GM06990 (cell line): ENCODE measurements at regions not wholly inside any gene's neighbourhood (a gene's known extent, or its start where the extent isn't known, plus 50 kb on each side); places are given as distances from the start of the nearest gene placed in this dataset.

ENCODE experiments used
- DNase-seq: peaks from one replicate; pipeline ENCODE4 v3.0.0-alpha.2; 2011; ENCODE audit not compliant: insufficient read length; ENCODE audit errors: extremely low read depth
- H3K27me3 ChIP-seq: replicated peaks from 2 replicates; pipeline ENCODE4 v1.6.0; 2011; ENCODE audit warnings: low read length; ENCODE audit not compliant: control insufficient read depth, insufficient read depth
- H3K36me3 ChIP-seq: 2 replicates; pipeline ENCODE4 v1.5.1; 2011; ENCODE audit warnings: low read length; ENCODE audit not compliant: control insufficient read depth, insufficient read depth
- H3K4me3 ChIP-seq: replicated peaks from 2 replicates; pipeline ENCODE4 v1.5.1; 2011; ENCODE audit warnings: low read depth, mild to moderate bottlenecking, control low read depth, low read length
- TF ChIP-seq, protein P1 (sequence below): IDR thresholded peaks from 2 replicates; pipeline ENCODE4 v1.5.1; 2011; ENCODE audit warnings: low read length, control low read depth, mild to moderate bottlenecking, inconsistent platforms; ENCODE audit not compliant: insufficient read depth, poor library complexity, severe bottlenecking

DNA sequence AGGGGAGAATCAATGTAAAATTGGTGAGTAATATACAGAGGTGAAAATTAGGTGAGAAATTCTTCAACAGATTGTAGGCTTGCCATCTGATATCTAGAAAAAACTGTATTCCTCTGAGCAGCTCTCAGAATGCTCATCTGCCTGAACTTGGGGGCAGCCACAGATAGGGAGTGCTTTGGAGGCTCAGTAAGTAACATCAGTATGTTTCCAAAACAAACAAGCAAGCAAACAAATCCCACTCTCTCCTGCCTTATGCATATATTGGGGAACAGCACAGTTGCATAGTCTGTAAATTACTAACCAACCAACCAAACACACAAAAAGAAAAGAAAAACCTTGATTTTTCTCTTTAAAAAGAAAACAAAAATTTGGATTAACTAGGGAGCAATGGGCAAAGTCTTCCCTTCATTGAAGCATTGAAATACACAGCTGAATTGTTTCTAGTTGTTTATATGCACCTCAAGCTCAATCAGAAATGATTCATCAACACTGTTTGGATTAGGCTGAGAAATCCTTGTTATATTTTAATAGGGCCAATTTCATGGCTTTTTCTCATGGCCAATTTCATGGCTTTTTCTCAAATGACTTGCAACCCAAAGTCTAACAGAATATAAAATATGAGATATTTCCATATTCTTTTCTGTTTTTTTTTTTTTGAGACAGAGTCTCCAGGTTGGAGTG is 50.1 kb upstream of the DEK start:
- TF ChIP-seq, protein P1, sequence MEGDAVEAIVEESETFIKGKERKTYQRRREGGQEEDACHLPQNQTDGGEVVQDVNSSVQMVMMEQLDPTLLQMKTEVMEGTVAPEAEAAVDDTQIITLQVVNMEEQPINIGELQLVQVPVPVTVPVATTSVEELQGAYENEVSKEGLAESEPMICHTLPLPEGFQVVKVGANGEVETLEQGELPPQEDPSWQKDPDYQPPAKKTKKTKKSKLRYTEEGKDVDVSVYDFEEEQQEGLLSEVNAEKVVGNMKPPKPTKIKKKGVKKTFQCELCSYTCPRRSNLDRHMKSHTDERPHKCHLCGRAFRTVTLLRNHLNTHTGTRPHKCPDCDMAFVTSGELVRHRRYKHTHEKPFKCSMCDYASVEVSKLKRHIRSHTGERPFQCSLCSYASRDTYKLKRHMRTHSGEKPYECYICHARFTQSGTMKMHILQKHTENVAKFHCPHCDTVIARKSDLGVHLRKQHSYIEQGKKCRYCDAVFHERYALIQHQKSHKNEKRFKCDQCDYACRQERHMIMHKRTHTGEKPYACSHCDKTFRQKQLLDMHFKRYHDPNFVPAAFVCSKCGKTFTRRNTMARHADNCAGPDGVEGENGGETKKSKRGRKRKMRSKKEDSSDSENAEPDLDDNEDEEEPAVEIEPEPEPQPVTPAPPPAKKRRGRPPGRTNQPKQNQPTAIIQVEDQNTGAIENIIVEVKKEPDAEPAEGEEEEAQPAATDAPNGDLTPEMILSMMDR: no peak
- Histone ChIP-seq H3K4me3 (no peak overlapping the region), H3K36me3 (no peaks in the 10 kb centered on the region), H3K27me3 (no peaks in the 10 kb centered on the region)
- no peak for DNase-seq
